GM19455 (cell line): ENCODE measurements at regions not wholly inside any gene's neighbourhood (a gene's known extent, or its start where the extent isn't known, plus 50 kb on each side); places are given as distances from the start of the nearest gene placed in this dataset.

Experiments used
- ATAC-seq: cut with Tn5 transposase; IDR thresholded peaks from one replicate; pipeline ENCODE4 v1.9.1; 2021; ENCODE audit not compliant: unreplicated experiment

GRCh38 chr3:148203297-148204010 is 494.2 kb upstream of the AGTR1 start:
- ATAC-seq = no peak

- no peak for ATAC-seq
Observed at GRCh38 chr3:148204131-148204530, 493.6 kb upstream of the AGTR1 start.

GRCh38 chr3:148205977-148206376 is 491.7 kb upstream of the AGTR1 start:
- ATAC-seq = no peak

GRCh38 chr3:148206446-148206845 is 491.3 kb upstream of the AGTR1 start:
- no peak for ATAC-seq

GRCh38 chr3:148208975-148209374 is 488.7 kb upstream of the AGTR1 start:
- ATAC-seq = no peak

- ATAC-seq = no peak
Observed at GRCh38 chr3:148211725-148212124, 486.0 kb upstream of the AGTR1 start.

- no peak for ATAC-seq
Observed at GRCh38 chr3:148214705-148215104, 483.0 kb upstream of the AGTR1 start.

- ATAC-seq = no peak
Observed at GRCh38 chr3:148217317-148217716, 480.4 kb upstream of the AGTR1 start.

- ATAC-seq = no peak
Observed at GRCh38 chr3:148218222-148218621, 479.5 kb upstream of the AGTR1 start.

GRCh38 chr3:148219999-148220398 is 477.7 kb upstream of the AGTR1 start:
- no peak for ATAC-seq

GRCh38 chr3:148221303-148221702 is 476.4 kb upstream of the AGTR1 start:
- ATAC-seq = no peak

GRCh38 chr3:148223266-148223665 is 474.4 kb upstream of the AGTR1 start:
- no peak for ATAC-seq

GRCh38 chr3:148226246-148226645 is 471.5 kb upstream of the AGTR1 start:
- ATAC-seq = no peak

- ATAC-seq = no peak
Observed at GRCh38 chr3:148227534-148227933, 470.2 kb upstream of the AGTR1 start.

- peak; percentile 65 for ATAC-seq
Observed at GRCh38 chr3:148229107-148229506, 468.6 kb upstream of the AGTR1 start.

- no peak for ATAC-seq
Observed at GRCh38 chr3:148230473-148230872, 467.2 kb upstream of the AGTR1 start.

- no peak for ATAC-seq
Observed at GRCh38 chr3:148232389-148232788, 465.3 kb upstream of the AGTR1 start.

- peak; percentile 51 for ATAC-seq
Observed at GRCh38 chr3:148233403-148233802, 464.3 kb upstream of the AGTR1 start.

- ATAC-seq = no peak
Observed at GRCh38 chr3:148234536-148234935, 463.2 kb upstream of the AGTR1 start.

GRCh38 chr3:148235566-148235965 is 462.1 kb upstream of the AGTR1 start:
- ATAC-seq = no peak

GRCh38 chr3:148238421-148238821 is 459.3 kb upstream of the AGTR1 start:
- no peak for ATAC-seq

GRCh38 chr3:148240351-148240750 is 457.4 kb upstream of the AGTR1 start:
- ATAC-seq = no peak

GRCh38 chr3:148243609-148244008 is 454.1 kb upstream of the AGTR1 start:
- no peak for ATAC-seq
